GM23248 (cell line): ENCODE measurements at regions not wholly inside any gene's neighbourhood (a gene's known extent, or its start where the extent isn't known, plus 50 kb on each side); places are given as distances from the start of the nearest gene placed in this dataset.
"Not testable (repeated sequence)": the region's sequence is repeated elsewhere in the genome, so short reads cannot be mapped to it uniquely, and the experiment has no call there.

ENCODE experiments used
- EZH2 ChIP-seq: fragments of 200-600 bp; sonication (generic); IDR thresholded peaks from 2 replicates; pipeline ENCODE4 v1.6.1; 2018; ENCODE audit warnings: antibody characterized with exemption, mild to moderate bottlenecking; ENCODE audit not compliant: insufficient read depth, poor library complexity, severe bottlenecking
- EZH2phosphoT487 ChIP-seq: fragments of 200-600 bp; sonication (generic); IDR thresholded peaks from 2 replicates; pipeline ENCODE4 v1.6.1; 2018; ENCODE audit warnings: antibody characterized with exemption, moderate library complexity, mild to moderate bottlenecking, low read depth; ENCODE audit not compliant: insufficient read depth

- TF ChIP-seq EZH2, EZH2phosphoT487: not testable (repeated sequence)
Measured at GRCh38 chr1:148221593-148221992, 69.5 kb upstream of the NBPF11 start.
